Stimulated activated CD4-positive, alpha-beta T cell treated with anti-CD3 and anti-CD28 coated beads, Interleukin-2, amount 100 ng/mL, for 24 hours (primary cell): ENCODE measurements at regions not wholly inside any gene's neighbourhood (a gene's known extent, or its start where the extent isn't known, plus 50 kb on each side); places are given as distances from the start of the nearest gene placed in this dataset.

ENCODE experiments used
- DNase-seq, 2 donors: peaks; one replicate each; pipeline ENCODE4 v3.0.0-alpha.2; 2020

DNA sequence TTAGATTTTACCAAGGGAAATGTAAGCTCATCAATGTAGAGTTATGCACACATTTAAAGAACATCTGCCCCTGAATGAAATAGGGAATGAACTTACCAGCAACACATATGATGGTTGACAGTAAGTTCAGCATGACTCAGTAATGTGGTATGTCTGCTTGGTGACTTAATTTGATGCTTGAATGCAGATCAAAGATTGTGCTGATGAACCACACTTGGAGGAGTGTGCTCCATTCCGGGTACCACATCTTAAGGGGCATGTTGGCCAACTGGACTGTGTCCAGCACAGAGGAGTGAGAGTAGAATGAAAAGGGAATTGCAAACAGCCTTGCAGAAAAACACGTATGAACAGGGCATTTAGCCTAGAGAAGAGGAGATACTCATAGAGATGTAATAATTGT lies 171.0 kb upstream of the RARB start:
- DNase-seq = no peak

GRCh38 chr3:25259871-25260270 lies 168.2 kb upstream of the RARB start:
- no peak for DNase-seq

- no peak for DNase-seq
These were observed 165.7 kb upstream of the RARB start for GRCh38 chr3:25262322-25262721.

GRCh38 chr3:25265284-25265683 lies 162.8 kb upstream of the RARB start:
- DNase-seq = no peak

- DNase-seq = no peak
These were observed 161.4 kb upstream of the RARB start for GRCh38 chr3:25266677-25267076.

GRCh38 chr3:25272090-25272489 lies 156.0 kb upstream of the RARB start:
- DNase-seq = no peak

GRCh38 chr3:25273582-25274171 lies 154.4 kb upstream of the RARB start:
- DNase-seq = no peak

GRCh38 chr3:25277503-25277902 lies 150.6 kb upstream of the RARB start:
- no peak for DNase-seq

GRCh38 chr3:25281041-25281731 lies 146.9 kb upstream of the RARB start:
- DNase-seq = no peak

GRCh38 chr3:25281732-25282126 lies 146.3 kb upstream of the RARB start:
- DNase-seq = no peak

DNA sequence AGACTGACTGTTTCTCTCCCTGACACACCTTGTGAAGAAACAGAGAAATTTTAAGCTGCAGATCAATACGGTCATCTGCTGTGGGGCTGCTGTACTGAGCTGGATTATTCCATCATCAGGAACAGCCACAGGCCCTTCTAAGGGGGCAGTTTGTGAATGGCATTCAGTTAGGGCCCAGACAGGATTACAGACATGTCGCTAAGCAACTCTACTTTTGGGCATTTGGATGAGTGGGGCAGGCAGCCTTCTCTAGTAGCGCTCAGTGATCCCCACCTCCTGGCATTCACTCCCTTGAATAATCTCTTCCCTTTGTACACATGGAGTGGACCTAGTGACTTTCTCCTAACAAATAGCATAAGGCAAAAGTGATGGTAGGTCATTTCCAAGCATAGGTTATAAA lies 144.4 kb upstream of the RARB start:
- no peak for DNase-seq

DNA sequence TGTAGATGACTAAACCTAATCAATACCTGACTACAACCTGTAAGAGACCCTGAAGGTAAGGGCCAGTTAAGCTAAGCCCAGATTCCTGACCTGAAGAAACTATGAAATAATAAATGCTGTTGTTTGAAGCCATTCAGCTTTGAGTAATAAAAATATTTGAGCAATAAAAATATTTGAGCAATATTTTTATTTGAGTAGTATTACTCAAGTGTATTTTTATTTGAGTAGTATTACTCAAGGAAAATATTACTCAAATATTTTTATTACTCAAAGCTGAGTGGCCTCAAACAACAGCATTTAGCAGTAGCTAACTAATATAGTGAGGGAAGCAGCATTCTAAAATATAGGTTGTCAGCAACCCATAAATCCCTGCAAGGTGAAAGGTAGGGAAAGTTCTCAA lies 143.8 kb upstream of the RARB start:
- DNase-seq = no peak

DNA sequence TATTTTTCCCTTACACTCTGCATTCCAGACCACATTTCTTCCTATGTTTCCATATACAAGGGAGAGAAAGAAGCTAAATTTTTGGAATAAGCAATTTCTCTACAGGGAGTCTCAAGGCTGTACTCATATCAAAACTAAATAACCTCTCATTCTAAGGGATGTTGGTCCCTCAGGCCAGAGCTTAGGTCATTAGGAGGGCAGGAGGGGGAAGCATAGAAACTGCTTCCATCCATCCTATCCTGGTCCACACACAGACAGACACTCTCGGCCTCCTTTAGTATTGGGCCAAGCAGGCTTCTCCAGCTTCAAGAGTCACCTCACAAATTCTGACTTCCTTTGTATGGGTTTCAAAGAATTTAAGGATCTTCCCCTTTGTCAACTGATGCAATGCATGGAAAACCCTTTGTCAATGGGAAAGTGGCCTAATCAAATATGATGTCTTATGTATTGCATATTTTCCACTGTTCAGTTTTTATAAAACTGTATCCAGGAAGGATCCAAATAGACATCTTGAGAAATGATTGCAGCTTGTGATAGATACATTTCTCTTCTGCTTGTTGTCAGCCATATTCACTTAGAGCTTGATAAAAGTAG lies 140.7 kb upstream of the RARB start:
- DNase-seq = no peak

- DNase-seq = no peak
These were observed 139.7 kb upstream of the RARB start for GRCh38 chr3:25288413-25288812.

GRCh38 chr3:25289156-25289555 lies 138.9 kb upstream of the RARB start:
- no peak for DNase-seq

DNA sequence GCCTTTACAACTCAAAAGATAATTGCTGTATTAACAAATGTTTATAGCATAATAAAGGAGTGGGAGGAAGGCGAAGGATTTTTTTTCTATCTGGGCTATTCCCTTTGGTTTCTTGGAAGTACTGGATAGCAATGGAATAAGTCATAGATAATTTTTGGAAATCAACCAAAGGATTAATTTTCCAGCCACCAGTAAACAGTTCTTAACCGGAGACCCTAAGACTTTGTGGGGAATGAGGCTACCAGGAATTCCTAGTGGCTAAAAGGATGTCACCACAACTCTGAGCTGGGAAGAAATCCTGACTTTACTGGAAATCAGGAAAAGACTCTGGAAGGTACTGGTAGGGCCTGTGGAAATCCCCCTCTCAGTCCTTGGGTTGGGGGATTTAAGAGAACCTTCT lies 138.4 kb upstream of the RARB start:
- no peak for DNase-seq

DNA sequence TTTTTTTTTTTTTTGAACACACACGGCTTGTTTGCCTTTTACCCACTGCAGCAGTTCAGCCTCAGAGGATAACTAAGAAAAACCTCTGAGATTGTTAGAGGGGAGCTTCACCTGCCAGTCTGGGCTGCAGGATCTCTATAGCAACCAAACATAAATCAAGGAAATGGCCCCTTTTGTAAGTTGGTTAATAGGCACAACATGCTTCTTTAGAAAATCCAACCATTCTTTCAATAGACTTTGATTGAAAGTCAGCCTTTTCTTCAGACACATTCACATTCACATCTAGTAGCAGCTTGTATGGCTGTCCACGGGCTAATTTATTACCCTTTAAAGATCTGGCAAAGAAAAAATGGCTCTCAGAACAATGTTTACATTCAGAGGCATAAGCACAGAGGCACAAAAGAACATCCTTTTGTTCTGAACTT lies 136.6 kb upstream of the RARB start:
- DNase-seq = no peak

DNA sequence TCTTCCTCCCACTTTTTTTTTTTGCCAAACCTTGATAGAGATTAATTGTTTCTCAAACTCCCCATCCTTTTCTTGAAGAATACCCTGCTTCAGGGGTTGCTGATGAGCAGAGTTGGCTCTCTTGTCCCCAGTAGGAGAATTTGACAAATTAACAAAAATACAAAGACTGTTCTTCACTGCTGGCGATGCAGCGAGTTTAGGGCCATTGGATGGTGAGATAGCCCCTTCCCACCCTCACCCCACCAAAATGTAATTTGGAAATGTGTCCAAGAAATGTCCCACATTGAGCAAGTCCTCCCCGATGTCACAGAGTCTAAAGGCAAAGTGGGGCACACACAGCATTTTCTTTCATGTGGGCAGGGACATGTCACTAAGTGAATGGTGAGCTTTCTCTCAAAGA lies 136.0 kb upstream of the RARB start:
- no peak for DNase-seq

DNA sequence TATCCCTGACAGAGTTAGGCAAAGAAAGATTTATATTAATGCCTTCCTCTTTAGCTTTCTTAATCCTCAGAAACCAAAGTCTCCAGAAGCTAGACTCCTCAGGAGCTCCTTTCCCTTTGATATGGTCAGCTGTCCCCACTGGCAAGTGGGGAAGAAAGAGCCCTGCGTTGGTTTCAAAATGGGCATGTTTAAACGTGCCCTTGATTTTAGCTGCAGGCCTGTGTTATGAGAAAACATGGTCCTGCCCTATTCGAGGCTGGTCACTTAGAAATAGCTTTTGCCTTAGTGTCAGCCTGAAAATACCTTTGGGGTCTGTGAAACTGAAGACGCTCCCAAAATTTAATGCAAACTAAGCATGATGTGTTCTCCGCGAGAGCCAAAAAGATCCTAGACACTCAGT lies 135.5 kb upstream of the RARB start:
- no peak for DNase-seq

GRCh38 chr3:25293736-25294135 lies 134.3 kb upstream of the RARB start:
- no peak for DNase-seq

DNA sequence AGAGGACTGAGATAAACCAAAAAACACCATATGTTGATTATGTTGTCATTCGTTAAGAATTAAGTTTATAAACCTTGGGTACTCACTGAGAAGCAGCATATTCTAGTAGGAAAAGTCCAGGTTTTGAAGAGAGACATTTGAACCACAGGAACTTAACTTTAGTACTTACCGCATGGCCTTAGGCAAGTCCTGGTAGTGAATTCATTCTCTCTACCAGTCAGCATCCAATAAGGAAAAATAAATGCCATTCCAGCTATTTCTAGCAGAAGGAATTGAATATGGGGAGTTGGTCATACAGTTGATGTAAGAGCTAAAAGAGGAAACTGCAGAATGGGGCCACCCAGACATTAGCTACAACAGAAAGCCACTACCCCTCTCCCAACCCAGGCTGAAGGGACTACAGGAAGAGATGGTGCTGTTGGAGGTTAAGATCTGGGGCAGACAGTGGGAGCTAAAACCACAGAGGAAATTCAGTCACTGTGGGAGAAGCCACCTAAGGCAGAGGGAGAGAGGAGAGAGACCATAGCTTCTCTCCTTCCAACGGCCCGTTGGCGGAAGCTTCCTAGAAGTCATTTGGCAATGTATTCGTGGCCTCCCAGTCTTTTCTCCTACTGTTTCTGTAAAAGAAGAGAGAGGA lies 133.8 kb upstream of the RARB start:
- DNase-seq = no peak

GRCh38 chr3:25297667-25298585 lies 130.1 kb upstream of the RARB start:
- no peak for DNase-seq

GRCh38 chr3:25300141-25300540 lies 127.9 kb upstream of the RARB start:
- DNase-seq = no peak
